Mammary epithelial cell (primary cell): ENCODE measurements at regions not wholly inside any gene's neighbourhood (a gene's known extent, or its start where the extent isn't known, plus 50 kb on each side); places are given as distances from the start of the nearest gene placed in this dataset.

Experiments
- EZH2 ChIP-seq: IDR thresholded peaks from 2 replicates; pipeline ENCODE4 v1.6.1; 2012; ENCODE audit warnings: low read length, inconsistent platforms, borderline replicate concordance
- TF ChIP-seq, protein P1 (sequence below), 2 donors: IDR thresholded peaks in 1 of 2; conservative IDR thresholded peaks in 1 of 2; 2 replicates each; pipeline ENCODE4 v1.5.1; 2011 to 2012; ENCODE audit warnings: inconsistent platforms in 2 of 2, low read length in 2 of 2, mild to moderate bottlenecking in 2 of 2, control low read depth in 1 of 2, low read depth in 1 of 2; ENCODE audit not compliant: insufficient read depth in 1 of 2; ENCODE audit errors: extremely low read depth in 1 of 2

DNA sequence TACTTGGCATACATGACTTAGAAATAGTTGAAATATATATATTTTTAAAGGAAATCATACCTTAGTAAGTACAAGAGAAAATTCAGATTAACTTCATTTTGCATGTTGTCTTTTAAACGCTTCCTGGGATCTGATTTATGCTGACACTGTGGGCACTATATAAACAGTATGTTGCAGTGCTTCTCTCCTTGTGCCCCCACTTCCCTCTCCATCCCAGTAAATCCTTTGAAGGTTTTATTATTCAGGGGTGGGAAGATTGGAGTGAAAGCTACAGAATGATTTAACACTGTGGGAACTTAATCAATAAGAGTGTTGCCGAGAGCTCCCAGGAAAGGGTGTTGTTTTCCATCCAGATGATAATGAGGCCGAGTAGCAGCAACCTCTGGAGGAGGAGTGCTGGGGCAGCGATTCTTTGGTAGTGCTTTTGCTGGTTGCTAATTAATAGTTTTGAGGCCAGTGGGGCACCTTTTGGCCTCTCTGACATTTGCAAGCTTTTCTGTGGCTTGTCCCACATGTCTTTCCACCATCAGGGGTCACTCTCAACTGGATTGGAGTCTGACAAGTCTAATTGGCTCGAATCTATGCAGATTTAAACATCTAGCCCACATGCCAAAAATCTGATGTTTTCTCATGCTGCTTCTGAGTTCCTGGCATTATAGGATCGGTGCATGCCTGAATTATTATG lies 183.0 kb upstream of the MMS22L start:
- TF ChIP-seq, protein P1, sequence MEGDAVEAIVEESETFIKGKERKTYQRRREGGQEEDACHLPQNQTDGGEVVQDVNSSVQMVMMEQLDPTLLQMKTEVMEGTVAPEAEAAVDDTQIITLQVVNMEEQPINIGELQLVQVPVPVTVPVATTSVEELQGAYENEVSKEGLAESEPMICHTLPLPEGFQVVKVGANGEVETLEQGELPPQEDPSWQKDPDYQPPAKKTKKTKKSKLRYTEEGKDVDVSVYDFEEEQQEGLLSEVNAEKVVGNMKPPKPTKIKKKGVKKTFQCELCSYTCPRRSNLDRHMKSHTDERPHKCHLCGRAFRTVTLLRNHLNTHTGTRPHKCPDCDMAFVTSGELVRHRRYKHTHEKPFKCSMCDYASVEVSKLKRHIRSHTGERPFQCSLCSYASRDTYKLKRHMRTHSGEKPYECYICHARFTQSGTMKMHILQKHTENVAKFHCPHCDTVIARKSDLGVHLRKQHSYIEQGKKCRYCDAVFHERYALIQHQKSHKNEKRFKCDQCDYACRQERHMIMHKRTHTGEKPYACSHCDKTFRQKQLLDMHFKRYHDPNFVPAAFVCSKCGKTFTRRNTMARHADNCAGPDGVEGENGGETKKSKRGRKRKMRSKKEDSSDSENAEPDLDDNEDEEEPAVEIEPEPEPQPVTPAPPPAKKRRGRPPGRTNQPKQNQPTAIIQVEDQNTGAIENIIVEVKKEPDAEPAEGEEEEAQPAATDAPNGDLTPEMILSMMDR (conservative IDR thresholded peaks at IDR 0.05 in 1 of 2, IDR thresholded peaks at IDR 0.05 in 1 of 2; ENCODE audit: extremely low read depth in 1 of 2, insufficient read depth in 1 of 2, low read depth in 1 of 2, low read length in 2 of 2) = no peak
- TF ChIP-seq EZH2 = no peak
